Loucy (cell line): ENCODE measurements at regions not wholly inside any gene's neighbourhood (a gene's known extent, or its start where the extent isn't known, plus 50 kb on each side); places are given as distances from the start of the nearest gene placed in this dataset.

Source experiments
- H2AFZ ChIP-seq: fragments of 200-600 bp; sonication (generic); 2 replicates; pipeline ENCODE4 v1.6.0; 2016; ENCODE audit warnings: antibody characterized with exemption, mild to moderate bottlenecking, low read length, moderate library complexity
- H3F3A ChIP-seq: fragments of 200-600 bp; 2 replicates; pipeline ENCODE4 v1.6.0; 2016; ENCODE audit warnings: antibody characterized with exemption, low read depth, mild to moderate bottlenecking
- H3K27me3 ChIP-seq: fragments of 200-600 bp; sonication (generic); 2 replicates; pipeline ENCODE4 v1.6.1; 2014; ENCODE audit warnings: low read length, mild to moderate bottlenecking; ENCODE audit not compliant: insufficient read depth, poor library complexity, severe bottlenecking
- H3K36me3 ChIP-seq: fragments of 200-600 bp; sonication (generic); 2 replicates; pipeline ENCODE4 v1.6.1; 2016; ENCODE audit warnings: low read length; ENCODE audit not compliant: insufficient read depth
- H3K4me1 ChIP-seq: fragments of 200-600 bp; sonication (generic); 2 replicates; pipeline ENCODE4 v1.5.1; 2014; ENCODE audit warnings: low read length, mild to moderate bottlenecking; ENCODE audit not compliant: insufficient read depth, poor library complexity, severe bottlenecking
- H3K4me2 ChIP-seq: fragments of 200-600 bp; sonication (generic); 2 replicates; pipeline ENCODE4 v1.6.0; 2014; ENCODE audit warnings: antibody characterized with exemption, low read length, low read depth, mild to moderate bottlenecking; ENCODE audit not compliant: poor library complexity, severe bottlenecking
- H3K4me3 ChIP-seq: fragments of 200-600 bp; sonication (generic); 2 replicates; pipeline ENCODE4 v1.5.1; 2014; ENCODE audit warnings: low read length, mild to moderate bottlenecking, mixed read lengths; ENCODE audit not compliant: poor library complexity, severe bottlenecking
- H3K79me2 ChIP-seq: fragments of 200-600 bp; sonication (generic); 2 replicates; pipeline ENCODE4 v1.6.1; 2014; ENCODE audit warnings: low read length; ENCODE audit not compliant: insufficient read depth
- H3K9ac ChIP-seq: fragments of 200-600 bp; sonication (generic); 2 replicates; pipeline ENCODE4 v1.6.0; 2014; ENCODE audit warnings: mild to moderate bottlenecking, low read depth, low read length, moderate library complexity; ENCODE audit not compliant: poor library complexity, severe bottlenecking
- H3K9me2 ChIP-seq: fragments of 200-600 bp; sonication (generic); replicated peaks from 2 replicates; pipeline ENCODE4 v1.6.1; 2016; ENCODE audit warnings: low read depth, low read length, mixed read lengths
- H3K9me3 ChIP-seq: fragments of 200-600 bp; sonication (generic); 2 replicates; pipeline ENCODE4 v1.6.1; 2014; ENCODE audit warnings: mild to moderate bottlenecking, antibody characterized with exemption, low read length, low read depth; ENCODE audit not compliant: insufficient read depth
- H4K20me1 ChIP-seq: fragments of 200-600 bp; sonication (generic); 2 replicates; pipeline ENCODE4 v1.6.0; 2014; ENCODE audit warnings: antibody characterized with exemption, low read length, mild to moderate bottlenecking; ENCODE audit not compliant: insufficient read depth, poor library complexity, severe bottlenecking
- CTCF ChIP-seq: fragments of 200-600 bp; sonication (generic); conservative IDR thresholded peaks from 2 replicates; pipeline ENCODE4 v1.5.1; 2014; ENCODE audit warnings: mild to moderate bottlenecking, antibody characterized with exemption, low read length
- EZH2phosphoT487 ChIP-seq: fragments of 200-600 bp; IDR thresholded peaks from 2 replicates; pipeline ENCODE4 v1.6.1; 2018; ENCODE audit warnings: antibody characterized with exemption, mild to moderate bottlenecking, moderate library complexity, borderline replicate concordance

DNA sequence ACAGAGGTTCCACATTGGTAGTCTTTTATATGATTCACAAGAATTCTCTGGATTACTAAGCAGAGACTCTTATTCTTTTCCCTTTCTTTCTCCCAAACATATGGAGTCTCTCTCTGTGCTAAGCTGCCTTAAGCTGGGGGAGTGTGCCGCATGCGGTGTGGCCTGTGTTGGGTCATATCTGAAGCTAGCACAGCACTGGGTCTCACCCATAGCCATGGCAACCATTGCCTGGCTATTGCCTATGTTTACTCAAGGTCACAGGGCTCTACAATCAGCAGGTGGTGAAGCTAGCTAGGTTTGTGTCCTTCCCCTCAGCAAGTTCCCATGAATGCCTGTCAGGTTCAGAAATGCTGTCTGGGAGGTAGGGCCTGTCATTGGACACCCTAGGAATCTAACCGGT, 73.6 kb upstream of the ZRANB2 start:
- no peak overlapping the region for H3K9ac ChIP-seq
- H3K9me2 ChIP-seq: no peaks in the 10 kb centered on the region
- no peaks in the 10 kb centered on the region for H4K20me1 ChIP-seq
- no peaks in the 10 kb centered on the region for H3K36me3 ChIP-seq
- no peak overlapping the region for H2AFZ ChIP-seq
- TF ChIP-seq EZH2phosphoT487: no peak
- no peak for TF ChIP-seq CTCF
- no peak overlapping the region for H3K4me3 ChIP-seq
- no peaks in the 10 kb centered on the region for H3K4me1 ChIP-seq
- no peaks in the 10 kb centered on the region for H3K79me2 ChIP-seq
- no peak overlapping the region for H3K4me2 ChIP-seq
- no peaks in the 10 kb centered on the region for H3F3A ChIP-seq
- H3K9me3 ChIP-seq: no peaks in the 10 kb centered on the region
- H3K27me3 ChIP-seq: no peaks in the 10 kb centered on the region

DNA sequence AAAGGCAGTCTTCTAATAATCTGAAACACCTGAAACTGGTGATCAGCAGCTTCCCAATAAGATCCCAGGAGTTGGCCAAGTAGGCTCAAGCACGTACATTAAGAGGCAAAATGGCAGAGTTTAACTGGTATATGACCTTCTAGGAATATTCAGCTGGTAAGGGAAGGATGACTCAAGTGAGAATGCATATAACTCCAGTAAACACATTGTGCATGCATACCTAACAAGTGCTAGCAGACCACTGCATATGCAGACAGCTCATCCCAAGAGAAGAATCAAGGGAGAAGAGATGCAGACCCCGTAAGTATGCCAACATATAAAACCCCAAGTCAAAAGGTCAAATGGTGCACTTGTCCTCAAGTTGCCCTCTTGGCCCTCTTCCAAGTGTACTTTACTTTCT, 73.0 kb upstream of the ZRANB2 start:
- H3K9me2 ChIP-seq: no peaks in the 10 kb centered on the region
- H3K4me3 ChIP-seq: no peak overlapping the region
- TF ChIP-seq CTCF: no peak
- TF ChIP-seq EZH2phosphoT487: no peak

DNA sequence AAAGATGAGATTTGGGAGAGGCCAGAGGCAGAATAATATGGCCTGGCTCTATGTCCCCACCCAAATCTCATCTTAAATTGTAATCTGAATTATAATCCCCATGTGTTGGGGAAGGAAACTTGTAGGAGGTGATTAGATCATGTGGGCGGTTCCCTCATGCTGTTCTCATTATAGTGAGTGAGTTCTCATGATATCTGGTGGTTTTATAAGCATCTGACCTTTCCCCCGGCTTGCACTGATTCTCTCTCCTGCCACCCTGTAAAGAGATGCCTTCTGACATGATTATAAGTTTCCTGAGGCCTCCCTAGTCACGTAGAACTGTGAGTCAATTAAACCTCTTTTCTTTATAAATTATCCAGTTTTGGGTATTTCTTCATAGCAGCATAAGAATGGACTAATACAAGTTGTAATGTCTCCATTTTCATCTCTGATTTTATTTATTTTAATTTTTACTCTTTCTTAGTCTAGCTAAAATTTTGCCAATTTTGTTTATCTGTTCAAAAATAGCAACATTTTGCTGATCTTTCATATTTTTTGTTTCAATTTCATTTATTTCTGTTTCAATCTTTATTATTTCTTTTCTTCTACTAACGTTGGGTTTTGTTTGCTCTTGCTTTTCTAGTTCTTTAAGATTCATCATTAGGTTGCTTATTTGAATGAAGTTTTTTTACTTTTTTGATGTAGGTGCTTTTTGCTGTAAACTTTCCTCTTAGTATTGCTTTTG, 67.0 kb upstream of the ZRANB2 start:
- Histone ChIP-seq H4K20me1 (no peaks in the 10 kb centered on the region), H3K9ac (no peak overlapping the region), H3F3A (no peaks in the 10 kb centered on the region), H3K36me3 (no peaks in the 10 kb centered on the region), H3K4me3 (no peak overlapping the region), H3K9me2 (no peaks in the 10 kb centered on the region), H3K9me3 (no peaks in the 10 kb centered on the region), H3K4me1 (no peaks in the 10 kb centered on the region), H3K79me2 (no peaks in the 10 kb centered on the region), H3K27me3 (no peaks in the 10 kb centered on the region), H3K4me2 (no peak overlapping the region), H2AFZ (no peak overlapping the region)
- TF ChIP-seq CTCF (no peak), EZH2phosphoT487 (no peak)

More for the DNA sequence above, 73.0 kb upstream of the ZRANB2 start:
- no peak overlapping the region for H3K4me2 ChIP-seq
- H3K4me1 ChIP-seq: no peaks in the 10 kb centered on the region
- no peaks in the 10 kb centered on the region for H3K9me3 ChIP-seq
- H3K36me3 ChIP-seq: no peaks in the 10 kb centered on the region
- no peaks in the 10 kb centered on the region for H3K27me3 ChIP-seq
- H4K20me1 ChIP-seq: no peaks in the 10 kb centered on the region
- no peaks in the 10 kb centered on the region for H3F3A ChIP-seq
- H2AFZ ChIP-seq: no peak overlapping the region
- no peaks in the 10 kb centered on the region for H3K79me2 ChIP-seq
- no peak overlapping the region for H3K9ac ChIP-seq
